ENCODE measurements at regions not wholly inside any gene's neighbourhood (a gene's known extent, or its start where the extent isn't known, plus 50 kb on each side); places are given as distances from the start of the nearest gene placed in this dataset.

GRCh38 chrX:114363346-114363745, 220.5 kb upstream of the HTR2C start:
- Histone ChIP-seq H3K9me3 (ENCODE audit: control insufficient read depth in 4 of 4, low read length in 3 of 4) (no peaks in the 10 kb centered on the region), H3K9ac (ENCODE audit: low read depth in 1 of 2, low read length in 2 of 2) (no peak overlapping the region), H3K4me1 (ENCODE audit: control insufficient read depth in 4 of 4, insufficient read depth in 4 of 4, low read length in 3 of 4) (no peaks in the 10 kb centered on the region), H3K27me3 (ENCODE audit: control insufficient read depth in 4 of 4, insufficient read depth in 4 of 4, low read length in 3 of 4) (no peaks in the 10 kb centered on the region), H3K4me3 (ENCODE audit: low read depth in 1 of 3, low read length in 3 of 3) (no peak overlapping the region), H3K36me3 (ENCODE audit: control insufficient read depth in 4 of 4, insufficient read depth in 3 of 4, low read depth in 1 of 4, low read length in 3 of 4) (no peaks in the 10 kb centered on the region), H3K27ac (ENCODE audit: low read depth in 1 of 2, low read length in 2 of 2) (no peak overlapping the region)
- no peak for TF ChIP-seq NR2F2 (IDR thresholded peaks at IDR 0.05)
- 71% methylated on average over 1 of the region's 1 CpG for WGBS
- DNase-seq (ENCODE audit: low spot score), result no peak

GRCh38 chrX:114365065-114365834, 218.6 kb upstream of the HTR2C start:
- Histone ChIP-seq H3K9ac (ENCODE audit: low read depth in 1 of 2, low read length in 2 of 2) (no peak overlapping the region), H3K4me3 (ENCODE audit: low read depth in 1 of 3, low read length in 3 of 3) (no peak overlapping the region), H3K27me3 (ENCODE audit: control insufficient read depth in 4 of 4, insufficient read depth in 4 of 4, low read length in 3 of 4) (no peaks in the 10 kb centered on the region), H3K9me3 (ENCODE audit: control insufficient read depth in 4 of 4, low read length in 3 of 4) (no peaks in the 10 kb centered on the region), H3K36me3 (ENCODE audit: control insufficient read depth in 4 of 4, insufficient read depth in 3 of 4, low read depth in 1 of 4, low read length in 3 of 4) (no peaks in the 10 kb centered on the region), H3K4me1 (ENCODE audit: control insufficient read depth in 4 of 4, insufficient read depth in 4 of 4, low read length in 3 of 4) (no peaks in the 10 kb centered on the region), H3K27ac (ENCODE audit: low read depth in 1 of 2, low read length in 2 of 2) (no peak overlapping the region)
- TF ChIP-seq JUND (IDR thresholded peaks at IDR 0.05) (no peak), HNF4G (IDR thresholded peaks at IDR 0.05) (no peak), CTCF (IDR thresholded peaks at IDR 0.05; ENCODE audit: low read depth, low read length, missing input control) (no peak), TAF1 (conservative IDR thresholded peaks at IDR 0.05) (no peak), ATF3 (IDR thresholded peaks at IDR 0.05) (no peak), GABPA (IDR thresholded peaks at IDR 0.05 in 1 of 2, conservative IDR thresholded peaks at IDR 0.05 in 1 of 2) (no peak), RAD21 (IDR thresholded peaks at IDR 0.05) (no peak), REST (IDR thresholded peaks at IDR 0.05) (no peak), NR2F2 (IDR thresholded peaks at IDR 0.05) (no peak), MAX (IDR thresholded peaks at IDR 0.05) (no peak)
- 49% methylated on average over 5 of the region's 5 CpGs for WGBS
- no peak for DNase-seq (ENCODE audit: low spot score)

- 37% methylated on average over 2 of the region's 2 CpGs for whole genome bisulfite sequencing
- DNase-seq (ENCODE audit: low spot score), result no peak
- Histone ChIP-seq H3K4me3 (ENCODE audit: low read depth in 1 of 3, low read length in 3 of 3) (no peak overlapping the region), H3K9me3 (ENCODE audit: control insufficient read depth in 4 of 4, low read length in 3 of 4) (no peaks in the 10 kb centered on the region), H3K9ac (ENCODE audit: low read depth in 1 of 2, low read length in 2 of 2) (no peak overlapping the region), H3K4me1 (ENCODE audit: control insufficient read depth in 4 of 4, insufficient read depth in 4 of 4, low read length in 3 of 4) (no peaks in the 10 kb centered on the region), H3K27ac (ENCODE audit: low read depth in 1 of 2, low read length in 2 of 2) (no peak overlapping the region), H3K27me3 (ENCODE audit: control insufficient read depth in 4 of 4, insufficient read depth in 4 of 4, low read length in 3 of 4) (no peaks in the 10 kb centered on the region), H3K36me3 (ENCODE audit: control insufficient read depth in 4 of 4, insufficient read depth in 3 of 4, low read depth in 1 of 4, low read length in 3 of 4) (no peaks in the 10 kb centered on the region)
- TF ChIP-seq RAD21 (IDR thresholded peaks at IDR 0.05), result no peak
- no peak for TF ChIP-seq ATF3 (IDR thresholded peaks at IDR 0.05)
- no peak for TF ChIP-seq MAX (IDR thresholded peaks at IDR 0.05)
- no peak for TF ChIP-seq SP1 (IDR thresholded peaks at IDR 0.05)
- TF ChIP-seq YY1 (IDR thresholded peaks at IDR 0.05), result no peak
Measured at GRCh38 chrX:114372937-114373336, 210.9 kb upstream of the HTR2C start.
